ENCODE measurements at regions not wholly inside any gene's neighbourhood (a gene's known extent, or its start where the extent isn't known, plus 50 kb on each side); places are given as distances from the start of the nearest gene placed in this dataset.

GRCh38 chr11:70709596-70709995, 311.3 kb downstream of the CTTN start:
- DNase-seq (ENCODE audit: low read depth) = no peak
- no peak for TF ChIP-seq CTCF (IDR thresholded peaks at IDR 0.05; ENCODE audit: insufficient read depth, low read depth, low read length, missing control alignments)
- H3K4me3 ChIP-seq (ENCODE audit: low read depth, low read length) = no peak overlapping the region

- no peak for TF ChIP-seq CTCF (IDR thresholded peaks at IDR 0.05; ENCODE audit: insufficient read depth, low read depth, low read length, missing control alignments)
Measured at GRCh38 chr11:70710192-70710591, 311.9 kb downstream of the CTTN start.

GRCh38 chr11:70710601-70711000, 312.3 kb downstream of the CTTN start:
- no peak for TF ChIP-seq CTCF (IDR thresholded peaks at IDR 0.05; ENCODE audit: insufficient read depth, low read depth, low read length, missing control alignments)
- DNase-seq (ENCODE audit: low read depth) = no peak
- H3K4me3 ChIP-seq (ENCODE audit: low read depth, low read length) = no peak overlapping the region

More at GRCh38 chr11:70710192-70710591, 311.9 kb downstream of the CTTN start:
- DNase-seq (ENCODE audit: low read depth) = no peak
- H3K4me3 ChIP-seq (ENCODE audit: low read depth, low read length) = no peak overlapping the region

- TF ChIP-seq CTCF (IDR thresholded peaks at IDR 0.05; ENCODE audit: insufficient read depth, low read depth, low read length, missing control alignments) = no peak
- no peak overlapping the region for H3K4me3 ChIP-seq (ENCODE audit: low read depth, low read length)
- no peak for DNase-seq (ENCODE audit: low read depth)
Measured at GRCh38 chr11:70711095-70711910, 313.0 kb downstream of the CTTN start.

- TF ChIP-seq CTCF (IDR thresholded peaks at IDR 0.05; ENCODE audit: insufficient read depth, low read depth, low read length, missing control alignments) = no peak
- DNase-seq (ENCODE audit: low read depth) = no peak
Measured at GRCh38 chr11:70711911-70712185, 313.5 kb downstream of the CTTN start.

GRCh38 chr11:70712471-70712870, 314.1 kb downstream of the CTTN start:
- TF ChIP-seq CTCF (IDR thresholded peaks at IDR 0.05; ENCODE audit: insufficient read depth, low read depth, low read length, missing control alignments) = no peak
- no peak for DNase-seq (ENCODE audit: low read depth)
- H3K4me3 ChIP-seq (ENCODE audit: low read depth, low read length) = no peak overlapping the region

More at GRCh38 chr11:70711911-70712185, 313.5 kb downstream of the CTTN start:
- no peak overlapping the region for H3K4me3 ChIP-seq (ENCODE audit: low read depth, low read length)

All from GM12865 (cell line).